ENCODE measurements at regions not wholly inside any gene's neighbourhood (a gene's known extent, or its start where the extent isn't known, plus 50 kb on each side); places are given as distances from the start of the nearest gene placed in this dataset.

DNA sequence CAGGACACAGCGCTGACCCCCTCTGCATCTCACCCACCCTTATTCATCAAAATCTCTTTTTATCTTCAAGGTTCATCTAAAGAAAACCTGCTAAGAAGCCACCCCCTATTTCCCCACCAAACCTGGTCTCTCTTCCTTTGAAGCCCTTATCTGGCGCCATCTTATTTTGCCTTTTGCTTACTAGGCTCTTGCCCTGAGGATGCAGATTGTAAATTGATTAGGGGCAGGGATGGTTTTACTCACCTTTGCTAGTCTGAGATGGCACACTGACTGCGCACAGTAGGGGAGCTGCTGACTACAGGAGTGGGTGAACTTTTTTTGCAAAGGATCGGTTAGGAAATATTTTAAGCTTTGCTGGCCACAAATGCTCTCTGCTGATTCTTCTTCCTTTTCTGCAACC is 78.9 kb upstream of the BHLHE40 start:
- TF ChIP-seq, protein P1, sequence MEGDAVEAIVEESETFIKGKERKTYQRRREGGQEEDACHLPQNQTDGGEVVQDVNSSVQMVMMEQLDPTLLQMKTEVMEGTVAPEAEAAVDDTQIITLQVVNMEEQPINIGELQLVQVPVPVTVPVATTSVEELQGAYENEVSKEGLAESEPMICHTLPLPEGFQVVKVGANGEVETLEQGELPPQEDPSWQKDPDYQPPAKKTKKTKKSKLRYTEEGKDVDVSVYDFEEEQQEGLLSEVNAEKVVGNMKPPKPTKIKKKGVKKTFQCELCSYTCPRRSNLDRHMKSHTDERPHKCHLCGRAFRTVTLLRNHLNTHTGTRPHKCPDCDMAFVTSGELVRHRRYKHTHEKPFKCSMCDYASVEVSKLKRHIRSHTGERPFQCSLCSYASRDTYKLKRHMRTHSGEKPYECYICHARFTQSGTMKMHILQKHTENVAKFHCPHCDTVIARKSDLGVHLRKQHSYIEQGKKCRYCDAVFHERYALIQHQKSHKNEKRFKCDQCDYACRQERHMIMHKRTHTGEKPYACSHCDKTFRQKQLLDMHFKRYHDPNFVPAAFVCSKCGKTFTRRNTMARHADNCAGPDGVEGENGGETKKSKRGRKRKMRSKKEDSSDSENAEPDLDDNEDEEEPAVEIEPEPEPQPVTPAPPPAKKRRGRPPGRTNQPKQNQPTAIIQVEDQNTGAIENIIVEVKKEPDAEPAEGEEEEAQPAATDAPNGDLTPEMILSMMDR (conservative IDR thresholded peaks at IDR 0.05; ENCODE audit: low read depth, low read length): no peak
- TF ChIP-seq EZH2 (IDR thresholded peaks at IDR 0.05; ENCODE audit: borderline replicate concordance, low read depth, low read length, poor library complexity, severe bottlenecking): no peak
